B cell (primary cell): ENCODE measurements at regions not wholly inside any gene's neighbourhood (a gene's known extent, or its start where the extent isn't known, plus 50 kb on each side); places are given as distances from the start of the nearest gene placed in this dataset.

Experiments used
- ATAC-seq: fragments of 200-7000 bp; cut with Tn5 transposase; one replicate; pipeline ENCODE4 v1.10.0; 2021; ENCODE audit warnings: low read depth, mild to moderate bottlenecking, moderate number of reproducible peaks, moderate library complexity
- CTCF ChIA-PET: fragments of 350-600 bp; sonication (Branson Sonifier 250); formaldehyde crosslinking; loops from one replicate; lab custom pipeline; 2021; ENCODE audit warnings: antibody characterized with exemption, inconsistent platforms; lab: Charles Lee
- POLR2A ChIA-PET: fragments of 350-600 bp; sonication (Branson Sonifier 250); formaldehyde crosslinking; loops from one replicate; lab custom pipeline; 2021; ENCODE audit warnings: antibody characterized with exemption; lab: Charles Lee
- DNase-seq: peaks from one replicate; pipeline ENCODE4 v3.0.0; 2013
- H2AFZ ChIP-seq: 2 replicates; pipeline ENCODE4 v1.6.1; 2012; ENCODE audit warnings: mild to moderate bottlenecking, low read depth, low read length; ENCODE audit not compliant: insufficient read depth, poor library complexity, severe bottlenecking
- H3K27ac ChIP-seq, 2 donors: 1 replicate in 1 of 2; 2 replicates in 1 of 2; pipeline ENCODE4 v1.5.1; 2012 to 2013; ENCODE audit warnings: low read length in 2 of 2, mild to moderate bottlenecking in 2 of 2, moderate library complexity in 1 of 2
- H3K27me3 ChIP-seq, 4 experiments: fragments of 200-600 bp in 1 of 4; sonication (generic) in 1 of 4; replicated peaks in 1 of 4; 1 replicate in 2 of 4; 2 replicates in 2 of 4; pipeline versions ENCODE4 v1.6.1 to v1.7.0; 2013 to 2016; ENCODE audit warnings: low read length in 3 of 4, mild to moderate bottlenecking in 2 of 4, mixed read lengths in 1 of 4, moderate library complexity in 1 of 4; ENCODE audit not compliant: insufficient read depth in 4 of 4, control insufficient read depth in 3 of 4; ENCODE audit errors: control extremely low read depth in 1 of 4
- H3K36me3 ChIP-seq, 2 experiments: replicated peaks in 1 of 2; 1 replicate in 1 of 2; 2 replicates in 1 of 2; pipeline versions ENCODE4 v1.6.1 to v1.7.1; 2013; ENCODE audit warnings: low read length in 1 of 2; ENCODE audit not compliant: insufficient read depth in 2 of 2, control insufficient read depth in 1 of 2; ENCODE audit errors: control extremely low read depth in 1 of 2, extremely low read depth in 1 of 2
- H3K4me1 ChIP-seq, 2 donors: fragments of 200-600 bp in 1 of 2; sonication (generic) in 1 of 2; 1 replicate in 1 of 2; 2 replicates in 1 of 2; pipeline versions ENCODE4 v1.5.1 to v1.6.1; 2013 to 2017; ENCODE audit warnings: low read length in 2 of 2; ENCODE audit not compliant: control insufficient read depth in 2 of 2, insufficient read depth in 2 of 2
- H3K4me2 ChIP-seq: replicated peaks from 2 replicates; pipeline ENCODE3; 2012; ENCODE audit warnings: mild to moderate bottlenecking, low read depth, low read length; ENCODE audit not compliant: poor library complexity, severe bottlenecking
- H3K4me3 ChIP-seq, 5 experiments: fragments of 200-600 bp in 1 of 5; sonication (generic) in 1 of 5; 1 replicate in 3 of 5; 2 replicates in 2 of 5; pipeline versions ENCODE4 v1.5.1 to v1.7.0; 2011 to 2016; ENCODE audit warnings: low read length in 4 of 5, mild to moderate bottlenecking in 4 of 5, low read depth in 2 of 5, control low read depth in 1 of 5, moderate library complexity in 1 of 5; ENCODE audit not compliant: insufficient read depth in 1 of 5; ENCODE audit errors: control extremely low read depth in 1 of 5, extremely low read depth in 1 of 5
- H3K79me2 ChIP-seq: fragments of 200-600 bp; sonication (generic); one replicate; pipeline ENCODE4 v1.6.0; 2016; ENCODE audit warnings: low read length; ENCODE audit not compliant: control insufficient read depth, insufficient read depth
- H3K9ac ChIP-seq: fragments of 200-600 bp; sonication (generic); 2 replicates; pipeline ENCODE4 v1.6.1; 2017; ENCODE audit warnings: mild to moderate bottlenecking, low read length, moderate library complexity
- H3K9me3 ChIP-seq, 3 donors: one replicate each; pipeline versions ENCODE4 v1.6.1 to v1.7.1; 2013; ENCODE audit warnings: low read length in 2 of 3; ENCODE audit not compliant: control insufficient read depth in 2 of 3, insufficient read depth in 1 of 3; ENCODE audit errors: control extremely low read depth in 1 of 3
- H4K20me1 ChIP-seq: 2 replicates; pipeline ENCODE4 v1.6.0; 2012; ENCODE audit warnings: mild to moderate bottlenecking, low read length; ENCODE audit not compliant: insufficient read depth, control insufficient read depth, poor library complexity, severe bottlenecking
- H3K27ac Mint-ChIP-seq: one replicate; pipeline ENCODE4 v1.8.0; 2021; ENCODE audit warnings: mixed read lengths
- H3K27me3 Mint-ChIP-seq: one replicate; pipeline ENCODE4 v1.8.0; 2021; ENCODE audit warnings: mixed read lengths
- H3K4me1 Mint-ChIP-seq: one replicate; pipeline ENCODE4 v1.8.0; 2021; ENCODE audit warnings: mixed read lengths
- H3K4me3 Mint-ChIP-seq: one replicate; pipeline ENCODE4 v1.8.0; 2021; ENCODE audit warnings: mixed read lengths
- H3K9me3 Mint-ChIP-seq: one replicate; pipeline ENCODE4 v1.8.0; 2022; ENCODE audit warnings: mixed read lengths; ENCODE audit not compliant: insufficient read depth
- CTCF ChIP-seq: fragments of 200-600 bp; IDR thresholded peaks from one replicate; pipeline ENCODE4 v1.8.0; 2022; ENCODE audit warnings: antibody characterized with exemption, mild to moderate bottlenecking
- EZH2 ChIP-seq: IDR thresholded peaks from 2 replicates; pipeline ENCODE4 v1.6.1; 2012; ENCODE audit warnings: borderline replicate concordance, low read depth, mild to moderate bottlenecking, moderate library complexity, low read length; ENCODE audit not compliant: insufficient read depth, poor library complexity, severe bottlenecking
- WGBS: methylation state at CpG from one replicate; pipeline ENCODE4 v1.1.5; 2013; ENCODE audit warnings: missing lambda C conversion rate; ENCODE audit not compliant: insufficient coverage; 5-methylcytosine and 5-hydroxymethylcytosine counted together
- intact Hi-C: fragments of 100-400 bp; cut with micrococcal nuclease; formaldehyde crosslinking; loops from one replicate; pipeline ENCODE4 v1.10.0; 2022

GRCh38 chr1:60342569-60342968 is 269.0 kb upstream of the C1orf87 start:
- Histone ChIP-seq H3K9me3 (peaks cover 0 to 2% (median 0%) of the 10 kb centered on the region in 3 donors), H3K4me2 (no peak overlapping the region), H3K4me1 (no peaks in the 10 kb centered on the region), H4K20me1 (no peaks in the 10 kb centered on the region), H2AFZ (no peak overlapping the region), H3K36me3 (no peaks in the 10 kb centered on the region), H3K27ac (no peak overlapping the region), H3K9ac (no peak overlapping the region), H3K79me2 (no peaks in the 10 kb centered on the region), H3K27me3 (no peaks in the 10 kb centered on the region), H3K4me3 (no peak overlapping the region)
- Mint-ChIP-seq H3K4me3 (no peak overlapping the region), H3K9me3 (no peaks in the 10 kb centered on the region), H3K27ac (no peak overlapping the region), H3K27me3 (no peaks in the 10 kb centered on the region), H3K4me1 (no peaks in the 10 kb centered on the region)
- ChIA-PET POLR2A (no interaction called here), CTCF (no interaction called here)
- TF ChIP-seq CTCF (no peak), EZH2 (no peak)
- no peak for DNase-seq
- WGBS = 100% methylated on average over 1 of the region's 1 CpG
- no peak for ATAC-seq
- intact Hi-C loops = no loop called here

GRCh38 chr1:60341274-60341673 is 267.7 kb upstream of the C1orf87 start:
- Histone ChIP-seq H3K79me2 (no peaks in the 10 kb centered on the region), H3K4me2 (no peak overlapping the region), H2AFZ (no peak overlapping the region), H3K36me3 (no peaks in the 10 kb centered on the region), H3K27ac (no peak overlapping the region), H3K4me3 (no peak overlapping the region), H3K9ac (no peak overlapping the region), H3K27me3 (no peaks in the 10 kb centered on the region), H3K9me3 (peaks cover 0 to 1% (median 0%) of the 10 kb centered on the region in 3 donors), H4K20me1 (no peaks in the 10 kb centered on the region), H3K4me1 (no peaks in the 10 kb centered on the region)
- ChIA-PET POLR2A (no interaction called here), CTCF (no interaction called here)
- H3K27me3 Mint-ChIP-seq = no peaks in the 10 kb centered on the region
- H3K27ac Mint-ChIP-seq = no peak overlapping the region
- no peaks in the 10 kb centered on the region for H3K9me3 Mint-ChIP-seq
- no peak overlapping the region for H3K4me3 Mint-ChIP-seq
- ATAC-seq (no peak), DNase-seq (no peak)
- TF ChIP-seq CTCF (no peak), EZH2 (no peak)
- no CpG with 5 or more reads among the region's 1 CpG for WGBS
- no peaks in the 10 kb centered on the region for H3K4me1 Mint-ChIP-seq
- intact Hi-C loops = no loop called here
